Subcutaneous abdominal adipose tissue (tissue), 5 donors: ENCODE measurements at regions not wholly inside any gene's neighbourhood (a gene's known extent, or its start where the extent isn't known, plus 50 kb on each side); places are given as distances from the start of the nearest gene placed in this dataset.

Source experiments
- H3K27ac ChIP-seq: one replicate; pipeline ENCODE4 v1.7.0; 2013; ENCODE audit warnings: low read depth, mild to moderate bottlenecking, inconsistent platforms, low read length, moderate library complexity
- H3K27me3 ChIP-seq, 5 donors: one replicate each; pipeline ENCODE4 v1.7.0; 2013; ENCODE audit warnings: low read length in 5 of 5, inconsistent platforms in 1 of 5; ENCODE audit not compliant: control insufficient read depth in 5 of 5, insufficient read depth in 4 of 5
- H3K36me3 ChIP-seq, 5 donors: one replicate each; pipeline ENCODE4 v1.7.0; 2013; ENCODE audit warnings: low read length in 5 of 5; ENCODE audit not compliant: control insufficient read depth in 5 of 5, insufficient read depth in 5 of 5
- H3K4me1 ChIP-seq, 5 donors: one replicate each; pipeline ENCODE4 v1.7.0; 2013; ENCODE audit warnings: low read length in 5 of 5, mild to moderate bottlenecking in 3 of 5, moderate library complexity in 1 of 5; ENCODE audit not compliant: control insufficient read depth in 5 of 5, insufficient read depth in 5 of 5
- H3K4me3 ChIP-seq, 5 donors: one replicate each; pipeline ENCODE4 v1.7.0; 2013; ENCODE audit warnings: low read length in 5 of 5, low read depth in 1 of 5
- H3K9ac ChIP-seq, 5 donors: one replicate each; pipeline ENCODE4 v1.7.0; 2013; ENCODE audit warnings: low read length in 5 of 5, mild to moderate bottlenecking in 4 of 5, moderate library complexity in 3 of 5
- H3K9me3 ChIP-seq, 5 donors: one replicate each; pipeline ENCODE4 v1.7.0; 2013; ENCODE audit warnings: low read length in 5 of 5; ENCODE audit not compliant: control insufficient read depth in 5 of 5
- donor health status: healthy.
- donor health status: healthy.
- donor health status: healthy.
- donor health status: healthy.
- donor health status: healthy.

- no peaks in the 10 kb centered on the region for H3K9me3 ChIP-seq
- H3K27me3 ChIP-seq = no peaks in the 10 kb centered on the region
- no peaks in the 10 kb centered on the region for H3K4me1 ChIP-seq
- no peak overlapping the region for H3K4me3 ChIP-seq
- H3K9ac ChIP-seq = no peak overlapping the region
- no peak overlapping the region for H3K27ac ChIP-seq
- no peaks in the 10 kb centered on the region for H3K36me3 ChIP-seq
Observed at GRCh38 chr7:9836671-9837070, 1137.0 kb upstream of the PHF14 start.

- Histone ChIP-seq H3K27ac (no peak overlapping the region), H3K9me3 (no peaks in the 10 kb centered on the region), H3K4me1 (no peaks in the 10 kb centered on the region), H3K36me3 (no peaks in the 10 kb centered on the region), H3K4me3 (no peak overlapping the region), H3K9ac (no peak overlapping the region), H3K27me3 (no peaks in the 10 kb centered on the region)
Observed at GRCh38 chr7:9842301-9842700, 1131.4 kb upstream of the PHF14 start.

- Histone ChIP-seq H3K27ac (no peak overlapping the region), H3K27me3 (no peaks in the 10 kb centered on the region), H3K4me3 (no peak overlapping the region), H3K36me3 (no peaks in the 10 kb centered on the region), H3K9ac (no peak overlapping the region), H3K4me1 (no peaks in the 10 kb centered on the region), H3K9me3 (no peaks in the 10 kb centered on the region)
Observed at GRCh38 chr7:9846902-9847301, 1126.8 kb upstream of the PHF14 start.

- H3K4me3 ChIP-seq = no peak overlapping the region
- H3K9ac ChIP-seq = no peak overlapping the region
- no peak overlapping the region for H3K27ac ChIP-seq
- no peaks in the 10 kb centered on the region for H3K9me3 ChIP-seq
- no peaks in the 10 kb centered on the region for H3K4me1 ChIP-seq
- H3K27me3 ChIP-seq = no peaks in the 10 kb centered on the region
- H3K36me3 ChIP-seq = no peaks in the 10 kb centered on the region
Observed at GRCh38 chr7:9854605-9855004, 1119.1 kb upstream of the PHF14 start.

GRCh38 chr7:9856668-9857067 is 1117.0 kb upstream of the PHF14 start:
- Histone ChIP-seq H3K4me1 (no peaks in the 10 kb centered on the region), H3K4me3 (no peak overlapping the region), H3K27me3 (no peaks in the 10 kb centered on the region), H3K9ac (no peak overlapping the region), H3K9me3 (no peaks in the 10 kb centered on the region), H3K36me3 (no peaks in the 10 kb centered on the region), H3K27ac (no peak overlapping the region)

- Histone ChIP-seq H3K4me3 (no peak overlapping the region), H3K27me3 (no peaks in the 10 kb centered on the region), H3K9me3 (no peaks in the 10 kb centered on the region), H3K27ac (no peak overlapping the region), H3K36me3 (no peaks in the 10 kb centered on the region), H3K4me1 (no peaks in the 10 kb centered on the region), H3K9ac (no peak overlapping the region)
Observed at GRCh38 chr7:9863545-9863944, 1110.1 kb upstream of the PHF14 start.

- no peak overlapping the region for H3K27ac ChIP-seq
- no peaks in the 10 kb centered on the region for H3K9me3 ChIP-seq
- no peaks in the 10 kb centered on the region for H3K4me1 ChIP-seq
- H3K36me3 ChIP-seq = no peaks in the 10 kb centered on the region
- no peak overlapping the region for H3K4me3 ChIP-seq
- H3K9ac ChIP-seq = no peak overlapping the region
- no peaks in the 10 kb centered on the region for H3K27me3 ChIP-seq
Observed at GRCh38 chr7:9869151-9869550, 1104.5 kb upstream of the PHF14 start.

GRCh38 chr7:9869566-9869965 is 1104.1 kb upstream of the PHF14 start:
- Histone ChIP-seq H3K27ac (no peak overlapping the region), H3K4me3 (no peak overlapping the region), H3K27me3 (no peaks in the 10 kb centered on the region), H3K36me3 (no peaks in the 10 kb centered on the region), H3K9ac (no peak overlapping the region), H3K4me1 (no peaks in the 10 kb centered on the region), H3K9me3 (no peaks in the 10 kb centered on the region)

- H3K4me3 ChIP-seq = no peak overlapping the region
- H3K27me3 ChIP-seq = no peaks in the 10 kb centered on the region
- no peak overlapping the region for H3K27ac ChIP-seq
- no peaks in the 10 kb centered on the region for H3K4me1 ChIP-seq
- H3K9me3 ChIP-seq = no peaks in the 10 kb centered on the region
- H3K36me3 ChIP-seq = no peaks in the 10 kb centered on the region
- H3K9ac ChIP-seq = no peak overlapping the region
Observed at GRCh38 chr7:9870674-9871073, 1103.0 kb upstream of the PHF14 start.

- Histone ChIP-seq H3K27ac (no peak overlapping the region), H3K4me3 (no peak overlapping the region), H3K9ac (no peak overlapping the region)
Observed at GRCh38 chr7:9874182-9874581, 1099.5 kb upstream of the PHF14 start.

GRCh38 chr7:9876053-9876452 is 1097.6 kb upstream of the PHF14 start:
- no peak overlapping the region for H3K4me3 ChIP-seq
- H3K9ac ChIP-seq = no peak overlapping the region
- H3K27ac ChIP-seq = no peak overlapping the region
- no peaks in the 10 kb centered on the region for H3K4me1 ChIP-seq
- H3K9me3 ChIP-seq = no peaks in the 10 kb centered on the region
- H3K27me3 ChIP-seq = no peaks in the 10 kb centered on the region
- no peaks in the 10 kb centered on the region for H3K36me3 ChIP-seq

More at GRCh38 chr7:9874182-9874581, 1099.5 kb upstream of the PHF14 start:
- H3K27me3 ChIP-seq = no peaks in the 10 kb centered on the region
- no peaks in the 10 kb centered on the region for H3K4me1 ChIP-seq
- no peaks in the 10 kb centered on the region for H3K36me3 ChIP-seq
- H3K9me3 ChIP-seq = no peaks in the 10 kb centered on the region
